ENCODE measurements at regions not wholly inside any gene's neighbourhood (a gene's known extent, or its start where the extent isn't known, plus 50 kb on each side); places are given as distances from the start of the nearest gene placed in this dataset.

DNA sequence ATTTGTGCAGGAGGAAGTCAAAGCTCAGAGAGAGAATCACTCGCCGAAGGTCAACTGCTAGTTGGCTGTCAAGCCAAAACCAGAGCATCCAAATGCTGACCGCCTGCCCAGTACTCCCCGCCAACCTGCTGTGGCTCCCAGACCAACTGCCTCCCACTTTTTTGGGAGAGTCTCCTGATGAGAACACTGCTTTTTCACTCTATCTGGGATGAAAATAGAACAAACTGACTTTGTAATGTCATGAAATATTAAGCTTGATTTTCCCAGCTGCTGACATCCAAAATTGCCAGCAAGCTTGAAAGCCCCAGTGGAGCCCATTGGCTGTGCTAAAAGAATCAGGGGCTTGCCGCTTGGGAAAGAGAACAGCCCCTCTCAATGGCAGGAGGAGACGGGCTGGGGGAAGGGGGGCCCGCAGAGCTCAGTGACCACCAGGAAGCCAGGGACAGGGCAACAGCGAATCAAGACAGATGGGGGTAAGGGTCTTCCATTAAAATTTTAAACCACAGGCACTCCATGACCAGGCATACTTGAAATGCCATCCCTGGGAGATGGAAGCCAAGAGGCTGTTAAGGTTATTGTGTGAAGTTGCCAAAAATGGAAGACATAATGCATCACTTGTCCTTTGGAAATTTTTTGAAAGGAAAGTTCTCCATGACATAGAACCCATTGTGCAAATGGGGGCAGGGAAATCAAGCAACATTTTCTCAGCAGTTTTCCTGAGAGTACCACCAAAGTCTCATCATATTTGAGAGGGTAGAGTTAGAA lies 125.7 kb upstream of the CDH5 start:
- no peak for TF ChIP-seq TARDBP (IDR thresholded peaks at IDR 0.05)
- TF ChIP-seq L3MBTL2 (conservative IDR thresholded peaks at IDR 0.05): no peak

All from HEK293T (cell line).